Activated gamma-delta T cell (primary cell): ENCODE measurements at regions not wholly inside any gene's neighbourhood (a gene's known extent, or its start where the extent isn't known, plus 50 kb on each side); places are given as distances from the start of the nearest gene placed in this dataset.

Experiments used
- DNase-seq: peaks from one replicate; lab custom pipeline; 2025; lab: John Stamatoyannopoulos, UW

DNA sequence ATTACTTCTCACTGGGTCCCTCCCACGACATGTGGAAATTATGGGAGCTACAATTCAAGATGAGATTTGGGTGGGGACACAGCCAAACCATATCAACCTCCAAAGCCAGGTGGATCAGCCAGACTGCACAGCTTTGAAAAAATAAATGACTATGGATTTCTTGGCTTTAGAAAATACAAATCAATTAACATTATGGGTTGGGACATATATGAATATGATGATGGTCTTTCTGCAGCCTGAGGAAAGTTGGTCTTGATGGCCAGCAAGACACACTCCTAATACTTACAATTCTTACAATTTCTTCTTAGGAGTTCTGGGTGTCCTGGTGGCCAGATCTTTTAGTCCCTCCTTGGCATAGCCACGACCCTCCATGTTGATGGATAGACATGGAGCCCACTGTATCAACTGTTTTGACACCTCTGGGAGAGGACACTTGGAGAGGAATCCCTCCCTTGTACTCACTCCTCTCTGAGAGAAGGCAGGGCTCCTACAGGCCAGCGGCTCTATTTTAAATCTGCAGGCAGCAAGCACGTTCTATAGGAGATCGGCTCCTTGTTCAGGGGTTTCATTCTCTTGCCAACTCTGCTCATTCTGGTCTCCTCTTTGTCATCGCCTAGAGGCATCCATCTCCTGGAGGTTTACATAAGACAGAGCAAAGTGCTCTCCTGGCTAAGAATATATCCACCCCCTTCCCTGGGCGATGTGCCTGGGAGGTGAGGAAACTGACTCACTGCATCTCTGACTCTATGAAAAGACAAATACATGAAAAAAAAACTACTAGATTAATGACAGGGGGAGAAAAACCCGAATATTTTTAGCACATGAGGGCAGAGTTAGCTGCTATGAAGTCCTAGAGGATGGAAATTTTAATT is 145.9 kb downstream of the CARTPT start:
- DNase-seq: no peak

- DNase-seq: no peak
These were observed 146.7 kb downstream of the CARTPT start for GRCh38 chr5:71865665-71866320.

- DNase-seq: no peak
These were observed 153.3 kb downstream of the CARTPT start for GRCh38 chr5:71872311-71872864.

DNA sequence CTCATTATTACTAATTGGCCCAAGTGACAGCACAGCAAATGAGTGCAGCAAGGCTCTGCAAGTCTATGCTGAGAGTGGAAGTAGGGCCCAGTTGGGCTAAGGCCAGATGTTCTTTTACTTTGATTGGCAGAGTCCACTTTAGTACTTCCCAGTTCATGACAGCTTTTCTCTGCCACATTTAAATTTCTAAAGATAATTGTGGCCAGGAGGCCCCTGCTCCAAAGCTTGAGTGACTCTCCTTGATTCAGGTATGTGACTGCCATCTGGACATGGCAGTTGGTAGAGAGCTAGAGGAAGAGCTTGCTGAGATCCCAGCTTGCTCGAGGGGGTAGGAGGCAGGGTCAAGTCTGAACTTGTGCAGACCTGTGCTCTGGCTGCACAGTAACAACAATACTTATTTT is 154.1 kb downstream of the CARTPT start:
- no peak for DNase-seq

- no peak for DNase-seq
These were observed 155.4 kb downstream of the CARTPT start for GRCh38 chr5:71874521-71874920.

DNA sequence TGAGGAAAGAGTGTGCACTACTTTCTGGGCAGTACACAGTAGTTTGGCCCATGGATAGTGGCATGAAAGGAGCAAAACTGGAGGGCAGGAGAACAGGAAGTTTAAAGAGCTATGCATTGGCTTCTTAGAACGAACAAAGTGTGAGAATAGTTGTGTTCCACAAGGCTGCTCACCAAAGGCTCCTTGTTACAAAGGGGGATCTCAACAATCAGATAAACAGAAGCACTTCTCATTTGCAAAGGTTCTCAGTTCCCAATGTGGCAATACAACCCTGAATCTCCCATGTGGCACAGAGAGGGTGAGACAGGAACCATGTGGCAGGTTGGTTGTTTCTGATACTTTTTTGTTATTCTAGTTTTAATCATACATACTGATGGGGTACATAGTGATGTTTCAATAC is 158.4 kb downstream of the CARTPT start:
- DNase-seq: no peak

DNA sequence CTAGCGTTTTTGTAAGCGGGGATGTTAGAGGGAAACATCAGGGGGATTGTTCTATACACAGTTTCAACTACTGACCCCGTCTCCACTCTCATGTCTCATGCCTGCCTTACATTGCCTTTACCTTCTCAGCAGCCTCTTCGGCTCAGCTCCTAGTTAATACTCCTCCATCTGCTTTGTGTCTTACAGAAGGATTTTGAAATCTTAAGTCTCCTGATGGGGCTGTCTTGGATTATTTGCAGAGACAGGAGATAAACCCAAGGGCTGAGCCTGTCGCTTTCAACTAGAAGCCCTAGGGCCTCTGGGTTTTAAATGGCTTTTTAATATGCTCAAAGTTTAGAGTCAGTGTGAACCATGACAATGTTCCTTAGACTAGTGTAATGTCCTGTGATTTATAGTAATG is 161.5 kb downstream of the CARTPT start:
- no peak for DNase-seq

DNA sequence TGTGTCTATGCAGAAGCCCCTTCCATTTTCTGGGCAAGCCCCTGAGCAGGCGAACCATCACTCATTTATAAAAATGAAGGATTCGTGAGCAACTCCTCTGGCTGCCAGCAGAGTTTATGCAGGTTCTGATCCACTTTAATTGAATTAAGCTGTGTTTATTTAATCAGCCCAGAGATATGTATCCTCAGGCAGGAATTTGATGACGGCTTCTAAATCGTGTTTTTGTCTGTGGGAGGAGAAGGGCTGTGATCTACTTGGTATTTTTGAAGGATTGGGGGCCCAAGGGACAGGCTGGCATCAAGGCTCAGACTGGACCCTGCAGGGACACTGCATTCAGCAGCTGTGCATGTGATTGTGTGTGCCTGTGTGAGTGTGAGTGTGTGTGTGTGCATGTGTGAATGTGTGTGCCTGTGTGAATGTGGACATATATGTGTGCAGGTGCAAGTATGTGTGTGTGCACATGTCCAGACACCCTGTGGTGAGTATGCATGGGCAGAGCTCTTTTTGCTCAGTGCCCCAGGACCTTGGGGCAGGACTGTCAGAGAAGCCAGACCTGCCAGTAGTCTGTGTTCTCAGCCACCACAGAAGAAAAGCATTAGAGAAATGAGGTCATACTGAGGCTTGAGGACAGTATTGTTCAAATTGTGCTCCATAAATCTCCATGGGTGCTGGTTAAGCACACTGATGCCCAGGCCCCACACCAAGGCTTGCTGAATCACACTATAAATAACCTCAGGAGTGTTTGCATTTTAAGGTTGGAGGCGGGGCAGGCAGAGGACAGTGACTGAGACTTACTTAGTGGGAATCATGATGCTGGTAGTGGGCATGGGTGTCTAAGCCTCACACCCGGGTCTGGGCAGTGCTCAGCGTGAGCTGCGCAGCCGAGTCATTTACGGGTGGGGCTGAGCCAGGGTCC is 164.0 kb downstream of the CARTPT start:
- DNase-seq: no peak

- DNase-seq: no peak
These were observed 164.6 kb downstream of the CARTPT start for GRCh38 chr5:71883742-71884103.

DNA sequence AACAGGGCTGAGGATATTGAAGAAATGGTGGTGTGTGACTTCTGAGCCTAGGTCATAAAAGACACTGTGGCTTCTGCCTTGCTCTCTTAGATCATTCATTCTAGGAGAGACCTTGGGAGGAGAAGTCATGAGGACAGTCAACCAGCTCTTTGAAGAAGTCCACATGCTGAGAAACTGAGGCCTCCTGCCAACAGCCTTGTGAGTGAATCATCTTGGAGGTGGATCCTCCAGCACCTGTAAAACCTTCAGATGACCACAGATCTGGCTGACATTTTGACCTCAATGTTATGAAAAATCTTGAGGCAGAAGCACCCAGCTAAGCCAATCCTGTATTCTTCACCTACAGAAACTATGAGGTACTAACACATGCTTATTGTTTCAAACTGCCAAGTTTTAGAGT is 165.9 kb downstream of the CARTPT start:
- no peak for DNase-seq

DNA sequence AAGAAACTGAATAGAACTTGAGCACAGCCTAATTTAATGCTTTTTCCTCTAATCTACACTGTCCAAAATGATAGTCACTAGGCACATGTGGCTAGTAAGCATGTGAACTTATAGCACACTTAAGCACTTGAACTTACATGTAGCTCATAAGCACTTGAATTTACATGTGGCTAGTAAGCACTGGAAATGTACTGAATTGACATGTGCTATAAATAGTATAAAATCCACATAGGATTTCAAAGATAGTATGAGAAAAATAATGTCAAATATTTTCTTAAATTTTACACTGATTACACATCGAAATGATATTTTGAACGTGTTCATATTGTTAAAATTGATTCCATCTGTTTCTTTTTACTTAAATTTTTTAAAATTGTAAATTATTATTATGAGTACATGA is 167.3 kb downstream of the CARTPT start:
- no peak for DNase-seq

GRCh38 chr5:71887680-71888079 is 168.6 kb downstream of the CARTPT start:
- no peak for DNase-seq

GRCh38 chr5:71891406-71891805 is 172.3 kb downstream of the CARTPT start:
- DNase-seq: no peak

GRCh38 chr5:71891856-71892255 is 172.8 kb downstream of the CARTPT start:
- no peak for DNase-seq

DNA sequence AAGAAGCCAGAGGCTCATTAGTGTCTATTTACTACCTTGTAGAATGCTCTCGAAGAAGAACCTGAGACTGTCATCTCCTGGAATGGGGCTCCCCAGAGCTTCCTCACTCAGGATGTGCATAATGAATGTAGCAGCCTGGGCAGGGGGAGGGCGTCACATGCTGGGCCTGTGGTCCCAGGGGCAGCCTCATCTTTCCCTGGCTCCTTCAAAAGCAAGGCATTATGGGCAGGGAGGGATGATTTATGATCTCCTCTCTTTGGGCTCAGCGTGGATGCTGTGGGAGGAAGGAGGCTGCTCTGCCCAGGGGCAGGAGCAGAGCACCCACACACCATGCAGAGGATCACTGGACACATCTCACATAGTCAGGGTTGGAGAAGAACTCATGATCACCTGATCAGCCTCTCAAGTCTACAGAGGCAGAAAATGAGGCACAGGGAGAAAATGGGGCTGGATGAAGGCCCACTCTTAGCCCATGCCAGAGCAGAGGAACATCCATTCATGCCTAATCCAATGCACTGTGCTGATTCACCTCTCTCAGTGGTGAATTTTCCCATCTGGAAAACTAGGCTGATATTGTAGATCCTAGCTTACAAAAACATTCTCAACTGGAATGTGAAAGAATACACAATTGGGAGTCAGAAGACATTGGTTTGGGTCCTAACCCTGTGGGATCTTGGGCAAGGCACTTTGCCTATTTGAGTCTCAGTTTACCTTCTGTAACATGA is 173.7 kb downstream of the CARTPT start:
- no peak for DNase-seq

- DNase-seq: no peak
These were observed 174.4 kb downstream of the CARTPT start for GRCh38 chr5:71893451-71893850.

DNA sequence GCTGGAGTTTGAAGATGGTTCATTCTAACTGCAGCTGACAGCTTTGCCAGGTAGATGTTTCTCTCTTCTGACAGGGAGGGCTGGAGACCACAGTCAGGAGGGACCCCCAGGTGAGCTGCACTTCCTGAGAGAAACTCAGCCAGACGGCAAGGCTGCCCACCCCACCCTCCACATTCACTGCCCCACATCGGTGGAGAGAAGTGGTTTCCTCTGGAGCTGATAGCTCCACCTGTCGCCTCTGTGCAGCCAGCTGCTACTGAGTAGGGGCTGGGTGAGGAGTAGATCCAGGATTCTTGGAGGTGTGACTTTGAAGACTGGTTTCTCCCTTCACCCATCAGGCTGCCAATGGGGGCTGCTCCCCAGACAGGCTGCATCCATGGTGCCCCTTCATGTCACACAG is 175.0 kb downstream of the CARTPT start:
- DNase-seq: no peak

GRCh38 chr5:71895546-71895945 is 176.5 kb downstream of the CARTPT start:
- no peak for DNase-seq

DNA sequence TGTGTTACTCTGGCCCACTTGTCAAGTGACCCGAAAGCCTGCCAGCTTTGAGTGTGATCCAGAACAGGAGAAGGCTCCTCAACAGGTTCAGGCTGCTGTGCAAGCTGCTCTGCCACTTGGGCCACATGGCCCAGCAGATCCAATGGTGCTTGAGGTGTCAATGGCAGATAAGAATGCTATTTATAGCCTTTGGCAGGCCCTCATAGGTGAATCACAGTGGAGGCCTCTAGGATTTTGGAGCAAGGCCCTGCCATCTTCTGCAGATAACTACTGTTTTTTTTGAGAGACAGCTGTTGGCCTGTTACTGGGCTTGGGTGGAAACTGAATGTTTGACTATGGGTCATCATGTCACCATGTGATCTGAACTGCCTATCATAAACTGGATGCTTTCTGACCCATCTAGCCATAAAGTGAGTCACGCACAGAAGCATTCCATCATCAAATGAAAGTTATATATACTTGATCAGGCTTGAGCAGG is 180.8 kb downstream of the CARTPT start:
- no peak for DNase-seq

DNA sequence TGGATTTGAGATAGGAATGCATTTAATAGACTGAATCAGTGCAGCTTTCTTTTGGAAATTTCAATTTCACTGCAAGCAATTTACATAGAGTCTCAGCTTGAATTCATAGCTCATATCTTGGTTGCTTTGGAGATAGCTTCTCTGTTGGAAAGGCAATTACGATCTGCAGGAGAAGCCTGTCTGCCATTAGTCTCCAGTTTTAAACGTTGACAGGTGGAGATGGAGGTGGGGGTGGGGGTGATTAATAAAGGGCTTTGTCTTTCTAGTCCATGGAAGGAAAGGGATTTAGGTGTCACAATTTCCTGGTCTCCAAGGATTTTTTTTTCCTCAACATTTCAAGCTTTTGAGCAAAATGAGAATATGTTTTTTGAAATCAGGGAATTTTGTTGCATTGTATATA is 184.7 kb downstream of the CARTPT start:
- DNase-seq: no peak

GRCh38 chr5:71904852-71905251 is 185.8 kb downstream of the CARTPT start:
- no peak for DNase-seq
